GM12865 (cell line): ENCODE measurements at regions not wholly inside any gene's neighbourhood (a gene's known extent, or its start where the extent isn't known, plus 50 kb on each side); places are given as distances from the start of the nearest gene placed in this dataset.

Source experiments
- DNase-seq: peaks from one replicate; pipeline ENCODE4 v3.0.0; 2010; ENCODE audit warnings: low read depth
- H3K4me3 ChIP-seq: 2 replicates; pipeline ENCODE4 v1.5.1; 2011; ENCODE audit warnings: mild to moderate bottlenecking, low read depth, low read length, control low read depth
- CTCF ChIP-seq: IDR thresholded peaks from 2 replicates; pipeline ENCODE4 v1.5.1; 2011; ENCODE audit warnings: low read length, control low read depth, low read depth, inconsistent platforms; ENCODE audit not compliant: insufficient read depth; ENCODE audit errors: missing control alignments

- no peak overlapping the region for H3K4me3 ChIP-seq
- no peak for TF ChIP-seq CTCF
- no peak for DNase-seq
These were observed 156.8 kb downstream of the INHBB start for GRCh38 chr2:120502761-120503160.

GRCh38 chr2:120503206-120503792 lies 157.4 kb downstream of the INHBB start:
- TF ChIP-seq CTCF: no peak
- no peak for DNase-seq
- no peak overlapping the region for H3K4me3 ChIP-seq

DNA sequence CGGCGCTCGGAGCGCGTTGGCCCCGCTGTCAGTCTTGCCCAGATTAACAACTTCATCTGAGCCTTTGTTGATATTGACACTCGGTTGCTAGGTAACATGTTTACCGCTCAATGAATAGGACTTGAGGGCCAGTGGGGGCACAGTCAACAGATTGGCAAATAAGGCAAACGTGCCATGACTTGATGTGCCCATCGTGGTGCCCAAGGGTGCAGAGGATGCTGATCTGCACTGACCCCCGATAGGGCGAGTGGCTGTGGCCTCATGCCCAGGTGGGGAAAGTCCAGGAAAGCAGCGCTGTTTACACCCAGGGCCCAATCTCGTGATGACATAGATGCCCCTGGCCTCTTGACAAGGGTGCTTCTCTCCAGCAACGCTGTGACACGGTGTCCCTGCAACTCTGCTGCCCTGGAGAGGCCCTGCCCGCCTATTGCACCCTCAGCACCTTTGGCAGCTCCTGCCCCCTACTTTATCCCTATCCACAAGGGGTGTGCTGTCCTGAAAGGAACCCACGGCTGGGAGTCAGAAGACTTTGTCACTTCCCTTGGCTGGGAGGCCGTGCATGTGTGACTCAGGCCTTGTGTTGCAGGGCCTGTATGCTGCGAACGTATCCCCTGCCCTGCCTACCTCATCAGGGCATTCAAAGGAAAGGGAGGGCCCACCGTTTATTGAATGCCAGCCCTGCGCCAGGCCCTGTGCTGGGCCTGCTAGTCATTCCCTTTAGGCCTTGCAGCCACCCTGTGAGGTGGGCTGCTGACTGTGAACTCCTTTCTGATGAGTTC lies 158.0 kb downstream of the INHBB start:
- H3K4me3 ChIP-seq: no peak overlapping the region
- no peak for TF ChIP-seq CTCF
- DNase-seq: no peak

- H3K4me3 ChIP-seq: no peak overlapping the region
- TF ChIP-seq CTCF: no peak
- DNase-seq: no peak
These were observed 159.2 kb downstream of the INHBB start for GRCh38 chr2:120504936-120505705.

GRCh38 chr2:120508567-120509041 lies 162.7 kb downstream of the INHBB start:
- DNase-seq: no peak

More at GRCh38 chr2:120508567-120509041, 162.7 kb downstream of the INHBB start:
- TF ChIP-seq CTCF: no peak
- no peak overlapping the region for H3K4me3 ChIP-seq
